ENCODE measurements at regions not wholly inside any gene's neighbourhood (a gene's known extent, or its start where the extent isn't known, plus 50 kb on each side); places are given as distances from the start of the nearest gene placed in this dataset.

- TF ChIP-seq CTCF (IDR thresholded peaks at IDR 0.05; ENCODE audit: low read depth, low read length): no peak
- no peak for TF ChIP-seq EZH2phosphoT487 (IDR thresholded peaks at IDR 0.05; ENCODE audit: low read depth)
Observed at GRCh38 chr1:117714546-117714945, 108.7 kb downstream of the TENT5C start.

Measured in OCI-LY3 (cell line).